GM10266 (cell line): ENCODE measurements at regions not wholly inside any gene's neighbourhood (a gene's known extent, or its start where the extent isn't known, plus 50 kb on each side); places are given as distances from the start of the nearest gene placed in this dataset.

ENCODE experiments used
- DNase-seq: peaks from one replicate; pipeline ENCODE4 v3.0.0; 2012; ENCODE audit errors: extremely low spot score
- TF ChIP-seq, protein P1 (sequence below): IDR thresholded peaks from 2 replicates; pipeline ENCODE4 v1.5.1; 2012; ENCODE audit warnings: mild to moderate bottlenecking, low read depth; ENCODE audit not compliant: control insufficient read depth, insufficient read depth; ENCODE audit errors: missing control alignments

DNA sequence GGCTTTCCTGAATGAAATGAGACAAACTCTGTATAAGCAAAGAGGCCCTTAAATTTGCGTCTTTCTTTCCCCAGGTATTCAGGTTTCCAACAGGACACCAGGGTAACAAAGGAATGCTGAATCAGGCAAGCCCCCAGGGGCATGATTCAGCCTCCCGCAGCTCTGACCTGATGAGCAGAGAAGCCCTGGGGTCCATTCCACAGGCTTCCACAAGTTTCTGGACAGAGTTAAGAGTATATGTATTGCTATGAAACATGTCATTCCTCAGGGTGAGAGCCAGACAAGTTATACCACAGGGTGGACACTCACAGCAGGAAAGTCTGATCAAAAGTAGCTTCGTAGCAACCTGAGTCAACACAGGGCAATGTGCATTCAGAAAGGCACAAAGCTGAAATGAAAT lies 68.1 kb upstream of the CTNNB1 start:
- no peak for DNase-seq
- TF ChIP-seq, protein P1, sequence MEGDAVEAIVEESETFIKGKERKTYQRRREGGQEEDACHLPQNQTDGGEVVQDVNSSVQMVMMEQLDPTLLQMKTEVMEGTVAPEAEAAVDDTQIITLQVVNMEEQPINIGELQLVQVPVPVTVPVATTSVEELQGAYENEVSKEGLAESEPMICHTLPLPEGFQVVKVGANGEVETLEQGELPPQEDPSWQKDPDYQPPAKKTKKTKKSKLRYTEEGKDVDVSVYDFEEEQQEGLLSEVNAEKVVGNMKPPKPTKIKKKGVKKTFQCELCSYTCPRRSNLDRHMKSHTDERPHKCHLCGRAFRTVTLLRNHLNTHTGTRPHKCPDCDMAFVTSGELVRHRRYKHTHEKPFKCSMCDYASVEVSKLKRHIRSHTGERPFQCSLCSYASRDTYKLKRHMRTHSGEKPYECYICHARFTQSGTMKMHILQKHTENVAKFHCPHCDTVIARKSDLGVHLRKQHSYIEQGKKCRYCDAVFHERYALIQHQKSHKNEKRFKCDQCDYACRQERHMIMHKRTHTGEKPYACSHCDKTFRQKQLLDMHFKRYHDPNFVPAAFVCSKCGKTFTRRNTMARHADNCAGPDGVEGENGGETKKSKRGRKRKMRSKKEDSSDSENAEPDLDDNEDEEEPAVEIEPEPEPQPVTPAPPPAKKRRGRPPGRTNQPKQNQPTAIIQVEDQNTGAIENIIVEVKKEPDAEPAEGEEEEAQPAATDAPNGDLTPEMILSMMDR, result no peak

- TF ChIP-seq, protein P1, result no peak
- DNase-seq, result no peak
Observed at GRCh38 chr3:41137686-41138111, 61.6 kb upstream of the CTNNB1 start.

DNA sequence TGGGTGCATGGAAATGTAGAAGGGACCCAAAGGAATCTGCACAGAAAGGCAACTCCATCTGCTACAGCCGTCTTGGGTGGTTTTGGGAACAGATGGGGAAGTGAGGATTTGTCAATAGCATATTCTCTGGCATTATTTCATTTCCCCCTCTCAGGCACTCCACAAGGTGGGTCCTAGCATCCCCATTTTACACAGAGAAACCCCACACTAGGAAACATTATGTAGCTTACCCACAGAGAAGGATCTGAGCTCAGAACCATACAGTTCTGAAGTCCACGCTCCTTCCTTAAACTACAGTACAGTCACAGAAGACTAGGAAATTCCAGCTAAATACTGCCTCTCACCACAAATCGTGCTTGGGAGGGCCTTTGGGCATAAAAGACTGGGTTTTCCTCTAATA lies 61.2 kb upstream of the CTNNB1 start:
- TF ChIP-seq, protein P1, result no peak
- no peak for DNase-seq

DNA sequence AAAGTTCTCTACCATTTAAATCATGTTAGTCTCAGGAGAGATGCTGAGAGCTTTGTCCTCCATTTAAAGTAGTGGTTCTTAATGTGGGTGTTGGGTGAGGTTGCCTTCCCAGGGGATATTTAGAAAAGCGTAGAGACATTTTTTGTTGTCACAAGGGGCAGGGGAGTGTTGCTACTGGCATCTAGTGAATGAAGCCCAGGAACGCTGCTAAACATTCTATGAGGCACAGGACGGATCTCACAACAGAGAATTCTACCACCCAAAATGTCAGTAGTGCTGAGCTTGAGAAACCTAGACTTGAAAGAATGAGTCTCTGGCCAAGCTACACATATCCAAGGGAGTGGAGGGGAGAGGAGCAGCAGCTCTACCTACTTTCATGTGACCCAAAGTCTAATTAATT lies 60.7 kb upstream of the CTNNB1 start:
- DNase-seq, result no peak
- TF ChIP-seq, protein P1, result no peak

DNA sequence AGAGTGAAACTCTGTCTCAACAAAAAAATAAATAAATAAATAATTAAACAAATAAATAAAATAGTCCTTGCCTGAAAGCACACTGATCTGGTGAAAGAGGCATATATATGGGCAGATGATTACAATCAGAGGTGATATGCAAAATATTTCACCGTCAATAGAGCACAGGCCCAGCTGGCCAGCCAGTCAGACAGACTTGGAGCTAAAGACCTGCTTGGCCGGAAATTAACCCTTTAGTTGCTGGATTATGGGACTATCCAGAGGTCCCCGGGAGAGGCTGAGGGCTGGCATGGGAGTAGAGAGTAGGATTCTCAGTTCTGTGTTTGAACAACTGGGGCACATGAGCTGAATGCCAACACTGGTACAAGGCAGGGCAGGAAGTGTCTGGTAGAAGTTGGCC lies 59.1 kb upstream of the CTNNB1 start:
- TF ChIP-seq, protein P1, result no peak
- no peak for DNase-seq

- TF ChIP-seq, protein P1, result no peak
- DNase-seq, result no peak
Observed at GRCh38 chr3:41141433-41142167, 57.7 kb upstream of the CTNNB1 start.

- TF ChIP-seq, protein P1, result no peak
- DNase-seq, result no peak
Observed at GRCh38 chr3:41143421-41144031, 55.8 kb upstream of the CTNNB1 start.
